GF-D8 (cell line): ENCODE measurements at regions not wholly inside any gene's neighbourhood (a gene's known extent, or its start where the extent isn't known, plus 50 kb on each side); places are given as distances from the start of the nearest gene placed in this dataset.

Experiments
- DNase-seq: peaks from one replicate; lab custom pipeline; 2025; lab: John Stamatoyannopoulos, UW

- DNase-seq: peak; percentile 5
These were observed 267.4 kb upstream of the HMGA2 start for GRCh38 chr12:65556676-65557437.

GRCh38 chr12:65557438-65558181 lies 266.7 kb upstream of the HMGA2 start:
- DNase-seq: peak; percentile 7

- DNase-seq: no peak
These were observed 264.0 kb upstream of the HMGA2 start for GRCh38 chr12:65560286-65560685.

GRCh38 chr12:65561798-65562382 lies 262.4 kb upstream of the HMGA2 start:
- DNase-seq: no peak

DNA sequence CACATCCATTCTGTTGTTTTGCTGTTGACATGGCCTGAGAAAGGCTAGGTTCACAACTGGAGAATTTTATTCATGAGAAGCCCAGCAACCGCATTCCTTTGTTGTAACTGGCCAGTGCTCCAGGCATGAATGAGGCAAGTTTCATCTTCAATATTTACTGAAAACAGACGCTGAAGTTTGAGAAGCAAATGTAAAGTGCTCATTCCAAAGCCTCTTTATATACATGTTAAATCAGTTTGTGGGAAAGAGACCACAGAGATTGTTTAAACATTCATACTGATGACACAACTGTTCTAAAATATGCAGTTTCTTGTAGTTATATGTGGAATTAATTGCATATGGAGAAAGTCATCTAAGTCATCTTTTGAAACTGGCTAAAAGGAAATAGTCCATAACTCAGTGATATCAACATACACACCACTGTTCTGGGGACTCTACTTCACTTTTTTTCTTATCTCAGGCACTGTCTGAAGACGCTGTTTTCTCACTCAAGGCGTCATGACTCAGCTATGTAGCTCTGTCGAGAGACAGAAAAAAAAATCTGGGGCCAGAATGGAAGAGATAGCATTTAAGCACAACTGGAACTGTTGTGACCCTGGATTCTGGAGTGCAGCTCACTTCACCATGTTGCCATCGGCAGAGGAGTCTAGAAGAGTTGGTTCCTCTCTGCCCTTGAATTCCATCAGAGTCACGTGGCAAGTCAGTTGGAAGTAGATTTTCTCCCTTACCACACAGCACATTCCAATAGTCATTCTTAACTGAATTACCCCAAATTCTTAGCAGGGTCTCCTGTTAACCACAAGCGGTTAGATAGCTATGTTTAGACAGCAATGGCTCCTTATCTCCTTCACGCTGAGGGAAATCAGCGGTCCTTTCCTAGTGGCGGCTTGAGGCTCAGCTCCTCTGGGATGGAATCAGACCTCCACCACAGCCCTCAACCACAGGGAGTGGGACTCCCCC lies 258.4 kb upstream of the HMGA2 start:
- no peak for DNase-seq

DNA sequence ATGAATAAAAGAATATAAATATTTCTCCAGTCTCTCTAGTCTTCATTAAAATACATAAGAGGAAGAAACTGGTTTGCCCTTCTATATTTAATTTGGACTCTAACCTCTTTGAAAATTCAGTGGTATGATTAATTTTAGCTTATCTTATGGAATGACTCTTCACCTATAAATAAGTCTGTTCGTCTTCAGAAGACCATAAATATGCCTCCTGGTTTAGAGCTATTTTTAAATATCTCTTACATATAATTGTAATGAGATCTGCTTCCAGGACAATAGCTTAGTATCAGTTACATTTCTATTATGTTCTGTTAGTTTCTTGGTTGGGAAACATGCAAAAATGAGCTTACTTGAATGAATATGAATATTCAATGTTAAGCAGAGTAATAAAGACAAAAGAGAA lies 257.5 kb upstream of the HMGA2 start:
- DNase-seq: no peak

GRCh38 chr12:65567820-65568219 lies 256.5 kb upstream of the HMGA2 start:
- no peak for DNase-seq

GRCh38 chr12:65568517-65568916 lies 255.8 kb upstream of the HMGA2 start:
- DNase-seq: no peak

- DNase-seq: no peak
These were observed 253.7 kb upstream of the HMGA2 start for GRCh38 chr12:65570451-65571130.

DNA sequence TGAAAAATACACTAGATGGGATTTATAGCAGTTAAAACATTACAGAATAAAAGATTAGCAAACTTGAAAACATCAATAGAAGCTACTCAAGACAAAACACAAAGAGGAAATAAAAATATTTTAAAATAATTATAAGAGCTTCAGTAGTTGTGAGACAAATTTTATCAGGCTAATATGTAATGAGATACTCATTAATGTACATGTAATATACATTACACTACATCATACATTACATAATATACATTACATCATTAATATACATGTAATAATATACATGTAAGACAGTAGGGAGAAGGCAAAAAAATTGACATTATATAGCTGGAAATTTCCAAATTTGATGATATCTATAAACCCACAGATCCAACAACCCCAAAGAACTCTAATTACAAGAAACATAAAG lies 249.4 kb upstream of the HMGA2 start:
- DNase-seq: no peak

- no peak for DNase-seq
These were observed 240.3 kb upstream of the HMGA2 start for GRCh38 chr12:65584016-65584415.

GRCh38 chr12:65585648-65586602 lies 238.4 kb upstream of the HMGA2 start:
- DNase-seq: no peak

DNA sequence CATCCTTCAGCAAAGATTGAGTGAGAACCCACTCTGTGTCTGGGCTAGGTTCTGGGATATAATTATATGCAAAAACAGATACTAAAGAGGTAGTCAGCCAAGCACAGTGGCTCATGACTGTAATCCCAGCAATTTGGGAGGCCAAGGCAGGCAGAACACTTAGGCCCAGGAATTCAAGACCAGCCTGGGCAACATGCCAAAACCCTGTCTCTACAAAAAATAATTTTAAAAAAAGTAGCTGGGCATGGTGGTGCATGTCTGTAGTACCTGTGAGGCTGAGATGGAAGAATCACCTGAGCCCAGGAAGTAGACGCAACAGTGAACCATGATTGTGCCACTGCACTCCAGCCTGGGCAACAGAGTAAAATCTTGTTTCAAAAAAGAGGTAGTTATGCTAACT lies 237.5 kb upstream of the HMGA2 start:
- no peak for DNase-seq

GRCh38 chr12:65590318-65590717 lies 234.0 kb upstream of the HMGA2 start:
- no peak for DNase-seq

- DNase-seq: no peak
These were observed 231.9 kb upstream of the HMGA2 start for GRCh38 chr12:65592416-65592815.

DNA sequence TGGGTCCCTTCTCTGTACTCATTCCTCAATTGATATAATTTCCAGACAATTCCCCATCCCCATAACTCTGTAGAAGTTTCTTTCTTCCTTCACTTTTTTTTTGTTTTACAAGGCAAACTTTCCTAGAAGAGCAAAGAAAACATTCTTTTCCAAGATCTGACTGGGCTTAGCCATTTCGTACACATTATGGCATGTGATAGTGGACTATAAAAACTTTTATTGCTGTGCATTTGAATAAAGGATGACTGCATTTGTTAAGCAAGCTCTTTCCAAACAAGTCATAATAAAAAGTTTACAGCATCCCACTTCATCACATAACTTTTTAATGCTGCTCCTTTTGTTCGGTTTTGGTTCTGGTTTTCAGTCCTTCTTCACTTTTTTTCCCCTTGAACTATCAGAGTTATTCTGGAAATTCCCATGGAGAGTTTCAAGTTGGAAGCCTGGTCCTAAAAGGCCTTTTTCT lies 231.0 kb upstream of the HMGA2 start:
- DNase-seq: no peak

DNA sequence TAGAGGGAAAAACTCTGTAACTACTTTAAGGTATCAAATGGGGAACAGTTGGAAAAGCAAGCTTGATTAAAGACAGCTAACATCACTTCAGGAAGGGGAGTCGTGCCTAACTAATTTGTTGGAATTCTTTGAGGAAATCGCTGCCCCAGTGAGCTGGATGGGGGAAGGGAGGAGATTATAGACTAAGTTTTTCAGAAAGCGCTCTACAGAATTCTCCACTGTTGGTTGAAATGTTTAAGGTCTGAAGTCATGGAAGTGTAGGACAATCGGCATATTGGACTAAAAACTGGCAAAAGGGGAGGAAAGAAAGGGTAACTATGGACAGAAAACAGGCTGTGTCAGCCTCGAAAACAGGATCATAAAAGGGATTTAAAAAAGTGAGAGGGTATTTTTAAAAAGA lies 229.9 kb upstream of the HMGA2 start:
- no peak for DNase-seq

GRCh38 chr12:65595016-65595560 lies 229.2 kb upstream of the HMGA2 start:
- DNase-seq: no peak

DNA sequence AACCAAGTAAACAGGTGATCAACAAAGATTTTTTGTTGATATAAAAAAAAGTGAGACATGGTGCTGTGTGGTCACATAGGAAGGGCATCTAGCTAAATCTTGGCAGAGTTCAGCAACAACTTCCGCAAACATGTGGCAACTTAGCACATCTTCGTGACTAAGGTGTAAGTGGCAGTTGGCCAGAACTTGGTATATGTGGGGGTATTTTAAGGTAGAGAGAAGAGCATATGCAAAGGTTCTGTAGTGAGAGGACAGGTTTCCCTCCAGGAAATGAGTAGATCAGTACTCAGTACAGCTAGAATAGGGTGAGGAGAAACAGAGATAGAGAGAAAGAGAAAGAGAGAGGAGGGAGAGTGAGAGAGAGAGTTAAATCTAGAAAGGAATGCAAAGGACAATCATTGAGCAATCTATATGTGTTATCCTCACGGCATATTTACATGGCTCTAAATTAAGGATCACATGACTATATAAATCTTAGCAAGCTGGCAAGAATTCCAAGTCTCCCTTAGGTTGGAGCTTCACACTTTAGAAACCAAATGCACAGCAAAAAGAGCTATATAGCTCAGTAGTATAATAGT lies 227.7 kb upstream of the HMGA2 start:
- no peak for DNase-seq

DNA sequence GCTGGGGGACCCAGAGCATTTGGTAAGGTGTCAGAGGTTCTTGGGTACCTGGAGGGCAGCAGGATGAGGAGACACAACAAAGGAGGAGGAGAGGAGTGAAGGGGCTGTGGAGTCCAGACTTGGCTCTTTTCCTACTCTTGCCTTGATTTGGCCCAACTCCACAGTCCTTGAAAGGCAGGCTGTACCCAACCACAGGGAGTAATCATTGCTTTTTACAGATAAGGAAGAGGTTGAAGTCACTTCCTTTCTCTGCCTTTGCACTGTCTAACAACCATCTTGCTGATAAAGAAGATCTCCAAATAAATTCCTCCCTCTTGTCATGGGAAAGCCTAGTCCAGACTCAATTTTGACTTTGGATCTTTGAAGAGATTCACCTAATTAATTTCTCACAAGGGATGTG lies 226.8 kb upstream of the HMGA2 start:
- DNase-seq: no peak
